ENCODE measurements at regions not wholly inside any gene's neighbourhood (a gene's known extent, or its start where the extent isn't known, plus 50 kb on each side); places are given as distances from the start of the nearest gene placed in this dataset.

DNA sequence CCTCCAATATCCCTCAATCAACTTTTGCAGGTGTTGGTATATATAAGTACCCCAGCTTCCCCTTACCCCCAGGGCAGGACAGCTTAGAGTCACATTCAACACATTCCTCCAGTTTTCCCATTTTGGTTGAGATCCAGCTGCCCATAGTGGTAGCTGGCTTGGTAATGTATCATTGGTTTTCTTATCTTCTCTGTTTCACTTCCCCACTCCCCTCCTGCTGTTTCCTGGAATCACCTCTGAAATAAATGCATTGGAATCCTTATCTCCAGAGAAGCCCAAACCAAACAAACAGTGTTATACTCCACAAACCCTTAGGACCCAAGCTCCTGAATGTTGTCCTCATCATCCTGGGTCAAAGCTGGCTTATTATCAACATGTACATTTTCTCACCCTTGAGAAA lies 184.8 kb downstream of the TMEM38B start:
- TF ChIP-seq, protein P1, sequence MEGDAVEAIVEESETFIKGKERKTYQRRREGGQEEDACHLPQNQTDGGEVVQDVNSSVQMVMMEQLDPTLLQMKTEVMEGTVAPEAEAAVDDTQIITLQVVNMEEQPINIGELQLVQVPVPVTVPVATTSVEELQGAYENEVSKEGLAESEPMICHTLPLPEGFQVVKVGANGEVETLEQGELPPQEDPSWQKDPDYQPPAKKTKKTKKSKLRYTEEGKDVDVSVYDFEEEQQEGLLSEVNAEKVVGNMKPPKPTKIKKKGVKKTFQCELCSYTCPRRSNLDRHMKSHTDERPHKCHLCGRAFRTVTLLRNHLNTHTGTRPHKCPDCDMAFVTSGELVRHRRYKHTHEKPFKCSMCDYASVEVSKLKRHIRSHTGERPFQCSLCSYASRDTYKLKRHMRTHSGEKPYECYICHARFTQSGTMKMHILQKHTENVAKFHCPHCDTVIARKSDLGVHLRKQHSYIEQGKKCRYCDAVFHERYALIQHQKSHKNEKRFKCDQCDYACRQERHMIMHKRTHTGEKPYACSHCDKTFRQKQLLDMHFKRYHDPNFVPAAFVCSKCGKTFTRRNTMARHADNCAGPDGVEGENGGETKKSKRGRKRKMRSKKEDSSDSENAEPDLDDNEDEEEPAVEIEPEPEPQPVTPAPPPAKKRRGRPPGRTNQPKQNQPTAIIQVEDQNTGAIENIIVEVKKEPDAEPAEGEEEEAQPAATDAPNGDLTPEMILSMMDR (IDR thresholded peaks at IDR 0.05; ENCODE audit: low read depth, low read length, missing control alignments), result no peak
- no peak overlapping the region for H3K4me3 ChIP-seq (replicated peaks; ENCODE audit: low read depth, low read length)
- no peak for DNase-seq (ENCODE audit: extremely low read depth, low read depth)

- TF ChIP-seq, protein P1 (IDR thresholded peaks at IDR 0.05; ENCODE audit: low read depth, low read length, missing control alignments), result no peak
- no peak for DNase-seq (ENCODE audit: extremely low read depth, low read depth)
- H3K4me3 ChIP-seq (replicated peaks; ENCODE audit: low read depth, low read length), result no peak overlapping the region
Observed at GRCh38 chr9:105880517-105880916, 186.2 kb downstream of the TMEM38B start.

- DNase-seq (ENCODE audit: extremely low read depth, low read depth), result no peak
- TF ChIP-seq, protein P1 (IDR thresholded peaks at IDR 0.05; ENCODE audit: low read depth, low read length, missing control alignments), result no peak
- no peak overlapping the region for H3K4me3 ChIP-seq (replicated peaks; ENCODE audit: low read depth, low read length)
Observed at GRCh38 chr9:105881021-105881420, 186.7 kb downstream of the TMEM38B start.

GRCh38 chr9:105881654-105882349 lies 187.5 kb downstream of the TMEM38B start:
- DNase-seq (ENCODE audit: extremely low read depth, low read depth), result peak; percentile 21
- no peak overlapping the region for H3K4me3 ChIP-seq (replicated peaks; ENCODE audit: low read depth, low read length)
- TF ChIP-seq, protein P1 (IDR thresholded peaks at IDR 0.05; ENCODE audit: low read depth, low read length, missing control alignments), result peak; percentile 96

DNA sequence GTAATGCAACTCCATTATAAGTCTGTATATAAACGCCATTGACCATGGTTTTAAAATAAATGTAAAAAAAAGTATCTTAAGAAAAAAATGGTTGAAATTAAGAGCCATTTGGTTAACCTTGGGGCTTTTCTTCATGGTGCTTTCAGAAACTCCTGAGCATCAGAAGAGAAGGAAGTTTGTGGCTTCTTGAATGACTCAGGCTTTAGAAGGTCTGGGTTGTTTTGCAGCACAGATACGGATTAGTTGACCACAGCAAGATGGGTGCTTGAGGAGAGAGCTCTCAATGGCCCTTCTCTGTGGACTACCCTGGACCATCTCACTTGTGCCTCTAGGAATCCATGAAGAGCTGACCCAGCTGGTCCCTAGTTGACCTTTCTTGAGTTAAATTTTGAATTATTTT lies 189.5 kb downstream of the TMEM38B start:
- no peak for DNase-seq (ENCODE audit: extremely low read depth, low read depth)
- TF ChIP-seq, protein P1 (IDR thresholded peaks at IDR 0.05; ENCODE audit: low read depth, low read length, missing control alignments), result no peak
- no peak overlapping the region for H3K4me3 ChIP-seq (replicated peaks; ENCODE audit: low read depth, low read length)

- no peak overlapping the region for H3K4me3 ChIP-seq (replicated peaks; ENCODE audit: low read depth, low read length)
- no peak for DNase-seq (ENCODE audit: extremely low read depth, low read depth)
- TF ChIP-seq, protein P1 (IDR thresholded peaks at IDR 0.05; ENCODE audit: low read depth, low read length, missing control alignments), result no peak
Observed at GRCh38 chr9:105884416-105884815, 190.1 kb downstream of the TMEM38B start.

GRCh38 chr9:105886136-105886535 lies 191.8 kb downstream of the TMEM38B start:
- TF ChIP-seq, protein P1 (IDR thresholded peaks at IDR 0.05; ENCODE audit: low read depth, low read length, missing control alignments), result no peak
- no peak overlapping the region for H3K4me3 ChIP-seq (replicated peaks; ENCODE audit: low read depth, low read length)
- no peak for DNase-seq (ENCODE audit: extremely low read depth, low read depth)
